DMS53 (cell line): ENCODE measurements at regions not wholly inside any gene's neighbourhood (a gene's known extent, or its start where the extent isn't known, plus 50 kb on each side); places are given as distances from the start of the nearest gene placed in this dataset.

ENCODE experiments used
- DNase-seq: peaks from one replicate; lab custom pipeline; 2025; lab: John Stamatoyannopoulos, UW

- DNase-seq = no peak
Measured at GRCh38 chr6:8213995-8214394, 111.6 kb upstream of the EEF1E1 start.

GRCh38 chr6:8212720-8213434, 110.5 kb upstream of the EEF1E1 start:
- no peak for DNase-seq

- DNase-seq = no peak
Measured at GRCh38 chr6:8207869-8208191, 105.5 kb upstream of the EEF1E1 start.

GRCh38 chr6:8207191-8207868, 105.0 kb upstream of the EEF1E1 start:
- DNase-seq = no peak

- DNase-seq = no peak
Measured at GRCh38 chr6:8203337-8203736, 101.0 kb upstream of the EEF1E1 start.

- no peak for DNase-seq
Measured at GRCh38 chr6:8201679-8202078, 99.3 kb upstream of the EEF1E1 start.

- DNase-seq = no peak
Measured at GRCh38 chr6:8200255-8200654, 97.9 kb upstream of the EEF1E1 start.

GRCh38 chr6:8195714-8196102, 93.4 kb upstream of the EEF1E1 start:
- DNase-seq = no peak

- peak; percentile 63 for DNase-seq
Measured at GRCh38 chr6:8195040-8195713, 92.8 kb upstream of the EEF1E1 start.

GRCh38 chr6:8194490-8194889, 92.1 kb upstream of the EEF1E1 start:
- no peak for DNase-seq

GRCh38 chr6:8193541-8193940, 91.2 kb upstream of the EEF1E1 start:
- no peak for DNase-seq

- no peak for DNase-seq
Measured at GRCh38 chr6:8192597-8192996, 90.2 kb upstream of the EEF1E1 start.

GRCh38 chr6:8192067-8192466, 89.7 kb upstream of the EEF1E1 start:
- DNase-seq = no peak

GRCh38 chr6:8191629-8192028, 89.3 kb upstream of the EEF1E1 start:
- no peak for DNase-seq

GRCh38 chr6:8187209-8187608, 84.9 kb upstream of the EEF1E1 start:
- no peak for DNase-seq

- DNase-seq = no peak
Measured at GRCh38 chr6:8182902-8183665, 80.7 kb upstream of the EEF1E1 start.

- no peak for DNase-seq
Measured at GRCh38 chr6:8181951-8182845, 79.8 kb upstream of the EEF1E1 start.

- DNase-seq = no peak
Measured at GRCh38 chr6:8181160-8181881, 79.0 kb upstream of the EEF1E1 start.

GRCh38 chr6:8180327-8181159, 78.2 kb upstream of the EEF1E1 start:
- DNase-seq = no peak

- DNase-seq = peak; percentile 21
Measured at GRCh38 chr6:8177721-8178120, 75.4 kb upstream of the EEF1E1 start.
